Neural progenitor cell (in vitro differentiated cells): ENCODE measurements at regions not wholly inside any gene's neighbourhood (a gene's known extent, or its start where the extent isn't known, plus 50 kb on each side); places are given as distances from the start of the nearest gene placed in this dataset.

ENCODE experiments used
- CTCF ChIP-seq: fragments of 200-600 bp; sonication (generic); IDR thresholded peaks from 2 replicates; pipeline ENCODE4 v1.5.1; 2017; ENCODE audit warnings: antibody characterized with exemption, mild to moderate bottlenecking
- EZH2 ChIP-seq: fragments of 200-600 bp; sonication (generic); IDR thresholded peaks from 2 replicates; pipeline ENCODE4 v1.6.1; 2017; ENCODE audit warnings: antibody characterized with exemption, mild to moderate bottlenecking, moderate library complexity
- EZH2phosphoT487 ChIP-seq: fragments of 200-600 bp; sonication (generic); IDR thresholded peaks from 2 replicates; pipeline ENCODE4 v1.6.1; 2017; ENCODE audit warnings: antibody characterized with exemption

- TF ChIP-seq EZH2 (no peak), EZH2phosphoT487 (no peak), CTCF (no peak)
Observed at GRCh38 chr2:187855689-187856088, 301.5 kb upstream of the TFPI start.
